NOMO-1 treated with dmso at 0.1 percent for 144 hours (cell line): ENCODE measurements at regions not wholly inside any gene's neighbourhood (a gene's known extent, or its start where the extent isn't known, plus 50 kb on each side); places are given as distances from the start of the nearest gene placed in this dataset.

ENCODE experiments used
- DNase-seq: peaks from one replicate; lab custom pipeline; 2025; ENCODE audit not compliant: unreplicated experiment; lab: John Stamatoyannopoulos, UW

DNA sequence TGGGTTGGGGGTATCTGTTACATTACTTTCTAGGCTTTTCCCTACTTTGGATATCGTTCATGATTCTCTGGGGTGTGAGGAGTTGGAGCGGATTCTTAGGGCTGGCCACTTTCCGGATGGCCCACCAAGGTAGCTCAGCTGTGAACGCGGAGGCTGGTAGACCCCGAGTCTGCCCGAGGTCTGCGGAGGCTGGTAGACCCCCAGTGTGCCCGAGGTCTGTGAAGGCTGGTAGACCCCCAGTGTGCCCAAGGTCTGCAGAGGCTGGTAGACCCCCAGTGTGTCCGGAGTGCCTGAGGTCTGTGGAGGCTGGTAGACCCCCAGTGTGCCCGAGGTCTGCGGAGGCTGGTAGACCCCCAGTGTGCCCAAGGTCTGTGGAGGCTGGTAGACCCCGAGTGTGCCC lies 99.2 kb upstream of the ZNF469 start:
- DNase-seq, result no peak

DNA sequence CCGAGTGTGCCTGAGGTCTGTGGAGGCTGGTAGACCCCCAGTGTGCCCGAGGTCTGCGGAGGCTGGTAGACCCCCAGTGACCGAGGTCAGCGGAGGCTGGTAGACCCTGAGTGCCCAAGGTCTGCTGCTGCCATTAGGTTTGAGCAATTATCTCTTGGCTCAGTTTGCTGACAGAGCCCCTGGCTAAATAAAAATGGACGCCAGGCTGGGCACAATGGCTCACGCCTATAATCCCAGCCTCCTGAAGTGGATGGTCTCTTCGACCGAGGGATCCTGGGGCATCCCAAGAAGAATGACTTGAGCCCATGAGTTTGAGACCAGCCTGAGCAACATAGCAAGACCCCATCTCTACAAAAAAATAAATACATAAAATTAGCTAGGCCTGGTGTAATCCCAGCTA lies 98.7 kb upstream of the ZNF469 start:
- DNase-seq, result no peak

DNA sequence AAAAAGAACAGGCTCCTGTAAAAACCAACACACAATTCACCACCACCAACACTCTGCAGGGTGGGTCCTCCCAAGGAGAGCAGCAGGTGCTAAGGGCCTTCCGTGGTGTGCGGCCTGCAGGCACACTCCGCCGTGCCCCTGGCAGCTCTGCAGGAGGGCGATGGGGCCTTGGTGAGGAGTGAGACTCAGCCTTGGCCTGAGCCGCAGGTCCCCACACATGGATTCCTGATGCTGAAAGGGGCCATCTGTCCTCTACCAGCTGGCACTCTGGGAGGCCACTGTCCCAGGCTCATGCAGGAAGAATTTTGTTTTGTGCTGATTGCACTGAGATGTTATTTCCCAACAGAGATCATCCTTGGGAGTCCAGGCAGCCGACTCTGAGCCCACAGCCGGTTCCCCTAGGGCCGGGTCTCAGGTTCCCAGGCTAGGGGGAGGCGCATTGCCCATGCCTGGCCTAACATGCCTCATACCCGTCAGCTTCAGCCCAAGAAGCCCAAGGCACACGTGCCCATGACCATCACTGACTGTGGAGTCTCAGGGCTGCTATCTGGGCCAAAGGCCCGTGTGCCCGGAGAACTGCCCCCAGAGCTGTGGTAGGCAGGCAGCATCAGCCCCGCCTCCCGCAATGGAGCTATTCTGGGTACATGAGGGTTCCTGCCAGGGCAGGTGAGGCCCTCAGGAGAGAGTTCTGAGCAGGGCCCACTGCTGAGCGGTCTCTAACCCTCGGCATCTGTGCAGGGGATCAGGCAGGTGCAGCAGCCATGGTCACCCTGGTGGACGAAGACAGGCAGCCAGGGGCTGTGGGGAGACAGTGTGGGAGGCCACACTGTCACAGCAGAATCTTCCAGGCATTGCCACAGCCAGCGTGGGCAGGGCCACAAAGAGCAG lies 97.9 kb upstream of the ZNF469 start:
- DNase-seq, result no peak

DNA sequence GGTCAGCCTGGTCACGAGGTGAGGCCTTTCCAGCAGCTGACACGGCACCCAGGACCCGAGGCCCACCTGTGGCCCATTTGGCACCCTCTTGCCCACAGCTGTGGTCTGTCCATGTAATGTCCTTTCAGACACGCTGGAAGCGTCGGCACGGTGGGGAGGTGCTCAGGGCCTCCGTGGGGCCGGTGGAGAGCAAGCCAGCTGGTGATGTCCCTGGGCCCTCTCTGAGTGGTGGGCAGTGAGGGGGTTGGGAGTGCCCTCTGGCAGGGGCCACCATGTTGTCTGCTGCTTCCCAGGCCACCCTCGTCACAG lies 97.3 kb upstream of the ZNF469 start:
- DNase-seq, result no peak

DNA sequence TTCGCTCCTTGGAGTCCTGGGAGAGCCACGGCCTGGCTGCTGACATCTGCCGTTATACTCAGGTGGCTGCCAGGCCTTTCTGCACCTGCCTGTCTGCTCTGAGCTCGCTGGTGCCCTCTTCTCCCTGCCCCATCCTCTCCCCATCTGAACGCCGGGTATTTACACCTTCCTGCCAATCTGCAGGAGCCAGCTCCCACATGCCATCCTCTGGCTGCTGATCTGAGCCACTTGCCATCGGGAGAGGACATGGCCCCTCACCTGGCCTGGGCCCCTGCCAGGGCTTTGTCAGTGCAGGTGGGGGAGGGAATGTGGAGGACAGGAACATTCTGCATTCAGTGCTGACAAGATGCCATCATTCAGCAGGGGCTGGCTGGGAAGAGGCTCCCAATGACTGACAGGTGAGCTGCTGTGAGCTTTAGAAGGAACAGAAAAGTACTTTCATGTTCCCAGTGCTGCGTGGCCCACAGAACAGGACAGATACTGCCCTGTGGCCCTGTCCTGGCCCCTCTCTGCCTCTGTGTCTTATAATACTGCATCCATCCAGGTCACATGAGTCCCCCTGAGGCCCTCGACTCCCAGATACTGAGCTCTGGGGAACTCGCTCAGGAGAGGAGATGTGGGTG lies 96.3 kb upstream of the ZNF469 start:
- DNase-seq, result no peak

DNA sequence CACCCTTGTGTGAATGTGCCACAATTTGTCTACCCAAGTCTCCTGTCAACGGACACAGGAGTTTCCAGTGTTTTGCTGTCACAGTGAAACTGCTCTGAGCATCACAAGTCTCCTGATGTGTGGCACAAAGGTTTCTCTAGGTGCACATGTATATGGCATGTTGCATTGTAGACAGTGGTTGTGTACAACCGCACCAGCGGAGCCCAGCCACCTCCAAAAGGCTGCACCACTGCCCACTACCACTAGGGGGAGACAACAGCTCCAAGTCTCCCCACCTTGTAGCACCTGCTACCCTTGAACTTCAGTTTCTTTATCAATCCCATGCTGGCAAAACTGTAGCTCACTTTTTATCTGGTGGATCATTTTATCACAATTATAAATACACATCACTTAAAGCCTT lies 95.5 kb upstream of the ZNF469 start:
- DNase-seq, result peak; percentile 29

DNA sequence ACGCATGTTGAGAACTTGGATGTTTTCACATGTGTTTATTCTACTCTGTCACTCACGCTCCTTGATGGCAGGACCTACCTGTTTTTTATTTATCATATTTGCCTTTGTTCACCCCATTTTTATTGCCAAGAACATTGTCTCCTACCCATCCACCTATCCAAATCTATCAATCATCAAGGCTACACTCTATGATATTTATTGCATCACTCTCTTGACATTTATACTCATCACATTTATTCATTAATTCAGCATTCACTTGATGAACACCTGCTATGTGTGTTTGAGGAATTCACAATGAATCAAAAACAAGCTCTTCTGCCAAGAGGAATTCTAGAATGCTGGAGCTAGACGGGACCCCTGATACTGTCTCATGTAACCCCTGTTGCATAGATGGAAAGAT lies 94.5 kb upstream of the ZNF469 start:
- no peak for DNase-seq

DNA sequence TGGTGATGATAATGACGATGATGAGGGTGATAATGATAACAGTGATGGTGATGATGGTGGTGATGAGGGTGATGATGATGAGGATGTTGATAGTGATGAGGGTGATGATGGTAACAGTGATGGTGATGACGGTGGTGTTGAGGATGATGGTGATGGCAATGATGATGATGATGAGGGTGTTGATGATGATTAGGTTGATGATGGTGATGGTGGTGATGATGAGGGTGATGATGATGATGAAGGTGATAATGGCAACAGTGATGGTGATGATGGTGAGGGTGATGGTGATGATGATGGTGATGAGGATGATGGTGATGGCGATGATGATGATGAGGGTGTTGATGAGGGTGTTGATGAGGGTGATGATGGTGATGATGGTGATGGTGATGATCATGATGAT lies 93.8 kb upstream of the ZNF469 start:
- DNase-seq, result no peak

DNA sequence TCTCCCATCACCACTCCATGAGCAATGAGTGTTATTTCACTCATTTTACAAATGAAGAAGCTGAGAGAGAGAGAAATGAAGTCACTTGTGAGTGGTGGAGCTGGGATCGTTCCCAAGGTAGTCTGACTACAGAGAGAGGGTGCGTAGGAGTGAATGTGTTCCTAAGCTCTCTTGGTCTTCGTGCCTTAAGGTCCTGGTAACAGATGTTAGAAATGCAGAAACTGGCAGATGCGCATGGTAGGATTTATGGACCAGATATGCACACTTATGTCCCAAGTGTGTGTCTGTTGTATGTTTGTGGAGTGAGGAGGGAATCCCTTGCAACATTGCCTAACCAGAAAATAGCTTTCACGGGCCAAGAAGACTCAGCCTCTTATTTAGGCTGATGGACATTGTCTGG lies 93.2 kb upstream of the ZNF469 start:
- DNase-seq, result no peak

DNA sequence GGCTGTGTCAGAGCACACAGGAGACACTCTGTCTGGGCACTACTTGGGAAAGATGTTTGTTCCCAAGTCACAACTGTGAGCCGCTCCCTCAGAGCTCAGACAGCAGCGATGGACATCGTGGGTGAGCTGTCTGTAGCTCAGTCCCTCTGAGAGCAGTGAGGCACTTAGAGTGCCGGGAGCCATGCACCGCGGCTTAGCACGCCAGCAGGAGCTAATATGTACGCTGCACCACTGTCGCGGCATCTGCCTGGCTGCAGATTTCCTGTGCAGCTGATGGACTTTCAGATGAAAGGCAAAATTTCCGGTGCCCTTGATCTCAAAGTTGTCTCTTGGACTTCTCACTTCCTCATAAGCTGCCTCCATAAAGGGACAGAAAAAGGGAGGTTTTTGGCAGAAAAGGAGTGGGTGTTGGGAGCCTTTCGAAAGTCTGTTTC lies 92.8 kb upstream of the ZNF469 start:
- DNase-seq, result peak; percentile 40

DNA sequence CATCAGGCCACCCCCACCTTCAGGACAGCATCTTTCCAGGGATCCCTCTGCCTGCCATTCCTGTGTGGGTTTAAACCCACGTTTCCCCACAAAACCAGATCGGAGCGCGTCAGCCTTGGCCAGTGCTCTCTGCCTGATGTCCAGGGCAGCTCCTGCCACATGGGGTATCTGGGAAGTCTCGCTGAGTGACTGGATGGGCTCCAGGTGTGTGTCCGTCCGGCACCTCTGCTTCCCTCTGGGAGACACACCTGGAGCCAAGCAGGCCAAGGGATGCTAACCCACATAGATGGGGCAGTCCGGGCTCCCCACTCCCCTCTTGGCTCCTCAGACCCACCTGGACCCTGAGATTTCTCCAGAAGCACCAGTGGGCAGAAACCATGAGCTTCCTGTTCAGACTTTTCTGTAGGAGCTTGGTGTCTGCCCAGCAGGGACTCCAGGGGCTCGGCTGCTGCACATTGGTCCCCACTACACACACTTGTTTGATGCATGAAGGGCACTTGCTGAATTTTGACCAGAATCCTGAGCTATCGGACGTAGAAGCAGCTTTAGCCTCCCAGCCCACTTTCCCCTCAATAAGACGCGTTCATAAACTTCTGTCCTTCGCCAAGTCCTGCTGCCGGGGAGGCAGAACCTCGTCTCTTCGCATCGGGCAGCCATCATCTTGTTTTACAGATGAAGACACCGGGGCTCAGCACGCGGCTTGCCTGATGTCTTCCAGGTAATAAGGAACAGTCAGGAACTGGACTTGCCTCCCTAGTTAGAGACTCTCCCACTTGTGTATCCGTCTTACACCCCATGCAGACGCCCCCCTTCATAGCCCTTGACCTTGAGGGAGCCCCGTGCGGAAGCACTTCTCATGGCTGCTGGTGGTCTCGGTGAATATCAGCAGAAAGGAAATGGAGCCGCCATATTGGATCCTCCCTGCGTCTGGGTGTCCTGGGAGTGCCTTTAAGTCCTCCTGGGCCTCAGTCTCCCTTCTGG lies 91.6 kb upstream of the ZNF469 start:
- DNase-seq, result no peak

DNA sequence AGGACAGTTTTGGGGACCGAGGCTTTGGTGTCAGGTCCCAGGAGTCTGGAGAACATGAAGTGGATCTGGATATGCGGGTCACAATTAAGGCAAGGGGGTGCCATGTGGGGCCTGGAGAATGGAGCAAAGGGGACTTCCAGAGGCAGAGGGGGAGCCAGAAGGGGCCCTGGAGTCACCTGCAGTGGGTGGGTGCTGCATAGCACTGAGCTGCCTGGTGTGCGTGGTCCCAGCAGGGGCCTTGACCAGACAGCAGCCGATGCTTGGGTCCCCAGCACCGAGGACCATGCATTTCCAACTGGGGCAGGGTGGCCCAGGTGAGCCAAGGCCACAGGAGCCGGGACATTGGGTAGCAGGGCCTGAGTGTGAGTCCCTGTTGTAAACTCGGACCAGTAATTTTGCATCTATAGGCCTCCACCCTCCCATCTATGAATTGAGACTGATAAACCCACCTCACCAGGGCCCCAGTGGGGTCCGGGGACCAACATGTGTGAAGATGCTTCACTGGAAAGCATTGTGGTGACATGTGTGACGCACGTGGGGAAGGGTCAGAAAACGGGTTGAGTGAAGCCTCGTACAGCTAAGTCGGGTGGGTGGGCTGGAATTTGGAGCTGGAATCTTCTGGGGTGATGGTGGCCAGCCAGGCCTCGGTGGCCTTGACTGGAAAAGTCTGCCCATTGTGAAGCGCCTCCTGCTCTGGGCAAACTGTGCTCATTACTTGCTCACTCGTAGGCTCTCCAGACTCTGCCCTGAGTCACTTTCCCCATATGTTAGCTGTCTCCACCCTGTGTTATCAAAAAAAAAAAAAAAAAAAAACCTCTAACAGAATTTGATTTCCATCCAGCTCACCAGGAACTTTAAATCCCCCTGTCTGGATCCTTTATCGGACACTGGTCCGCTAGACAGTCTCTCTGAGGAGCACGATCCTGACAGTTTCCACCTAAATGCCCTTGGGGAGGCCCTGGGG lies 90.5 kb upstream of the ZNF469 start:
- no peak for DNase-seq

DNA sequence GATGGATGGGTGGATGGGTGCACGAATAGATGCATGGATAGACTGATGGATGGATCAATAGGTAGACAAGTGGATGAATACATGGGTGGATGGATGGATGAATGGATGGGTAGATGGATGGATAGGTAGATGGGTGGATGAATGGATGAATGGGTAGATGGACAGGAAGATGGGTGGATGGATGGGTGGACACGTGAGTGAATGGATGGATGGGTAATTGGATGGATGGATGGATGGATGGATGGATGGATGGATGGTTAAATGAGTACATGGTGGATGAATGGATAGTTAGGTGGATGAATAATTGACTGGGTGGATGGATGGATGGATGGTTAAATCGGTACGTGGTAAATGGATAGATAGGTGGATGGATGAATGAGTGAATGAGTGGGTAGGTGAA lies 89.7 kb upstream of the ZNF469 start:
- DNase-seq, result no peak

DNA sequence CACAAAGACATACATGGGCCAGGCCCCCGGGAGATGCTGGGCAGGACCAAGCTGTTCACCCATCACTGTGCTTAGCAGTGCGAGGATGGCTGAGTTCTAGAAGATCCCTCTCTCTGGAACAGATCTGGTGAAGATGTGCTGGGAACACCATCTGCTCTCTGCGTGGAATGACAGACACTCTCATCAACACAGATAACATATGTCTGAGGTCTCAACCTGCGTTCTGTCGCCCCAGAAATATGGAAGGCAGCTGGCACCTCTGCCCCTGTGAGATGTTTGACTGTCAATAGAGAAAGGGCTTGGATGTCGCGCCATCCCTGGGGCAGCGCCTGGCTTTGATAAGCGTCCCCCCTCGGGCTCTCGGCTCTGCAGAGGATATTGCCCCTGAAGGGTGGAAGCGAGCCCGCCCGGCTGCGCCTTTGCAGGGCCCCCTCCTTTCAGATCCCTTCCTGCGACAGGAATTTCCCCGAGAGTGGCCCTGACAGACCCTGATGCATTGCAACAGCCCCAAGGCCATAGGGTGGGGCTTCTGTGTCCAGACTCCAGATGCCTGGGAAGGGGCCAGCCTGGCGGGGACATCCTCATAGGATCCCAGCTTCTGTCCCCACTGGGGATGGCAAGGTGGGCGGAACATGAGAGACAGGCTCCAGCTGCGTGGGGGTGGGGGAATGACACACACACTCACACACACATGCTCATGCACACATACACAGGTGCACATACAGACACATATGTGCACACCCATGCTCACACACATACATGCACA lies 86.9 kb upstream of the ZNF469 start:
- DNase-seq, result no peak

DNA sequence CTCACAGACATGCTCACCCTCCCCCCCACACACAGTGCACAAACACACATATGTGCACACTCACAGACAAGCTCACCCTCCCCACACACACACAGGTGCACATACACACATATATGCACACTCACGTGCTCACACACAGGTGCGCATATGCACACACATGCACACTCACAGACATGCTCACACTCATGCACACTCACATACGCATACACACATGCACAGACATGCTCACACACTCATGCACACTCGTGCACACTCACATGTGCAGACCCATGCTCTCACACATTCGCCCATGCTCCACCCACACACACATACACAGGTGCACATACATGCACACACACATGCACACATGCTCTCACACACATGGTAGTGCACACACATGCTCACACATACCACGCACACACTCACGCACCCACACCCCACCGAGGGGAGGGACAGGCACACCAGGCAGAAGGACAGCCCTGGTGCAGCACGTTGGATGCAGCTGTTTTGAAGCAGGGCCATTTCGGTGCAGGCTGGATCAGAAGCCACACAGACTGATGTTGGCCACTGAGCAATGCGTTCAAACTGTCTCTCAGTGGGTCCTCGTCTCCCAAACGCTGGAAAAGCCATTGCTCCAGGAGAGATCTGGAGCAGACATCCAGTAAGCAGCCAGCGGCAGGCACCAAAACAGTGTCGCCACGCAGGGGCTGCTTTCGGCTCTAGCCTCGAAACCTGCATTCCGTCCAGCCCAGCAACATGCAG lies 86.2 kb upstream of the ZNF469 start:
- DNase-seq, result no peak

DNA sequence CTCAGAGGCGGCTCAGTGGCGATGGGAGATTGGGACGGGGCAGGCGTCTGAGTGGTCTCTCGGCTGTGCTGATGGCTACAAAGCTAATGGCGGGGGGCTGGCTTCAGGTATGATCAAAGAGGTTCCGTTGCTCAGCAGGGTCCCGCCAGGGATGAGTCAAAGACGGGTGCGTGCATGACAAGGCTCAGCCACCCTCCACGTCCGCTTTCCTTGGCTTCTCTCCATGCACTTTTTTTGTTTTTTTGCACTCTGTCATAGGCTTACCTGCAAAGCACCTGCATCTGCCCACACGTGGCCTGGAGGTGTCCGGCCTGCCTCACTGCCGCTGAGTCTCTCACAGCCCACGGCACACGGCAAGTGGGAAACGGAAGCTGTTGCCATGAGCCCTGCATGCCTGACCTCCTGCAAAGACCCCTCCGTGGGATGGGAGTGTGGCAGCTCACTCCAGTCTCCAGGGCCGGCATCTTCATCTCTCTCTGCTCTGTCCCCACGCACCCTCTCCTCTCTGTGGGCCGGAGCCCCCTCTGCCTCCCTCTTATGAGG lies 85.5 kb upstream of the ZNF469 start:
- no peak for DNase-seq

DNA sequence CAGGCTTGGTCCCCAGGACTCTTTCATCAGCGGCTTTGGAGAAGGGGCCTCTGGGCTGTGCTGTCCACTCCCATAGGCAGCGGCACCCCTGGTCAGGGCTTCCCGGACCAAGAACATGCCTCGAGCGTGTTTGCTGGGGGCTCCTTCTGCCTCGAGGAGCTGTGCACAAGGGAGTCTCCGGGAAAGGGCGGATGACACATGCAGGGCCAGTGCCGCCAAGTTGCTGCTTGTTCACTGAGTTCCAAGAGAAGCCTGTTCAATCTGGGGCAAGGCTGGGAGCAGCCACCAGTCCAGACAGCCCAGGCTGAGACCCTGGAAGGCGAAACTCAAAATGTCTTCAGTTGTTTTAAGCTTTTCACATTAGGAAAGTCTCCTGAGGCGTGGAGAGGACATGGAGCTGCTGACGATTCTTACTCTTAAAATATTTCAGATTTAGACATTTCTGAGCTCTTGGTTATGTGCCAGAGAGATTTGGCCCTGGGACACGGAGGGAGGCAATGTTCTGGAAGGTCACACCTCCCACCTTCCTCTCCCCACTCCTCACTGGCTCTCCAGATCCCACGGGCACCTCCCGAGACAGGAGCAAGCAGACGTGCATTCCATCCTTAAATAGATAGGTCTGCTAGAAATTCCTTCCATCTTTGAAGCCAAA lies 84.5 kb upstream of the ZNF469 start:
- no peak for DNase-seq
